ENCODE measurements at regions not wholly inside any gene's neighbourhood (a gene's known extent, or its start where the extent isn't known, plus 50 kb on each side); places are given as distances from the start of the nearest gene placed in this dataset.
"Not testable (repeated sequence)": the region's sequence is repeated elsewhere in the genome, so short reads cannot be mapped to it uniquely, and the experiment has no call there.

GRCh38 chrX:37085699-37086098, 77.5 kb downstream of the FAM47C start:
- TF ChIP-seq TCF7L2 (IDR thresholded peaks at IDR 0.05; ENCODE audit: low read depth, low read length); CTCF (IDR thresholded peaks at IDR 0.05): not testable (repeated sequence)

All from Panc1 (cell line).